Lung (tissue), 11 donors: ENCODE measurements at regions not wholly inside any gene's neighbourhood (a gene's known extent, or its start where the extent isn't known, plus 50 kb on each side); places are given as distances from the start of the nearest gene placed in this dataset.
A peak's percentile ranks its signal among the peaks of the same experiment; 100 is the strongest.
"Not testable (repeated sequence)": the region's sequence is repeated elsewhere in the genome, so short reads cannot be mapped to it uniquely, and the experiment has no call there.

Experiments
- ATAC-seq: fragments of 200-7000 bp; cut with Tn5 transposase; one replicate; pipeline ENCODE4 v1.9.1; 2020; ENCODE audit warnings: moderate number of reproducible peaks; ENCODE audit not compliant: insufficient read depth, low FRiP score
- DNase-seq, 3 donors: peaks; one replicate each; pipeline ENCODE4 v3.0.0-alpha.2; 2013 to 2017
- H3K27ac ChIP-seq, 2 donors: one replicate each; pipeline ENCODE4 v1.5.1; 2013; ENCODE audit warnings: mild to moderate bottlenecking in 2 of 2, moderate library complexity in 2 of 2, control low read depth in 1 of 2, inconsistent platforms in 1 of 2, low read depth in 1 of 2, low read length in 1 of 2
- H3K27me3 ChIP-seq, 3 donors: one replicate each; pipeline ENCODE4 v1.5.1; 2013; ENCODE audit warnings: low read length in 2 of 3; ENCODE audit not compliant: control insufficient read depth in 3 of 3, insufficient read depth in 3 of 3
- H3K36me3 ChIP-seq, 4 donors: one replicate each; pipeline ENCODE4 v1.5.1; 2013; ENCODE audit warnings: low read length in 4 of 4, mild to moderate bottlenecking in 1 of 4, moderate library complexity in 1 of 4; ENCODE audit not compliant: control insufficient read depth in 4 of 4, insufficient read depth in 4 of 4
- H3K4me1 ChIP-seq, 5 donors: one replicate each; pipeline ENCODE4 v1.5.1; 2013; ENCODE audit warnings: low read length in 5 of 5, mild to moderate bottlenecking in 2 of 5, moderate library complexity in 1 of 5; ENCODE audit not compliant: control insufficient read depth in 5 of 5, insufficient read depth in 5 of 5
- H3K4me3 ChIP-seq: one replicate; pipeline ENCODE4 v1.5.1; 2013; ENCODE audit warnings: mild to moderate bottlenecking, control low read depth, moderate library complexity
- H3K9ac ChIP-seq, 2 donors: one replicate each; pipeline ENCODE4 v1.5.1; 2013; ENCODE audit warnings: low read length in 2 of 2, control low read depth in 1 of 2; ENCODE audit not compliant: insufficient read depth in 1 of 2
- H3K9me3 ChIP-seq, 4 donors: one replicate each; pipeline ENCODE4 v1.5.1; 2013; ENCODE audit warnings: low read length in 3 of 4, mild to moderate bottlenecking in 1 of 4, moderate library complexity in 1 of 4; ENCODE audit not compliant: control insufficient read depth in 4 of 4, insufficient read depth in 3 of 4
- WGBS, 2 donors: extraction: QIAGEN DNeasy Blood & Tissue Kit; methylation state at CpG; one replicate each; pipeline ENCODE4 v1.1.7; 2013; 5-methylcytosine and 5-hydroxymethylcytosine counted together
- TF ChIP-seq, protein P1 (sequence below): IDR thresholded peaks from 2 replicates; pipeline ENCODE4 v1.5.1; 2012; ENCODE audit warnings: mild to moderate bottlenecking; ENCODE audit errors: control extremely low read depth, extremely low read depth
- donor health status: control.
- donor health status: control.
- donor health status: Bipolar disorder and iron deficiency.
- donor health status: healthy.
- donor health status: DM: yes; HTN: yes; CAD: no.

- Histone ChIP-seq H3K27ac (no peak overlapping the region), H3K9ac (no peak overlapping the region), H3K9me3 (no peaks in the 10 kb centered on the region), H3K27me3 (no peaks in the 10 kb centered on the region), H3K36me3 (no peaks in the 10 kb centered on the region), H3K4me1 (no peaks in the 10 kb centered on the region), H3K4me3 (no peak overlapping the region)
- 90 to 92% methylated on average over 8 of the region's 8 CpGs for WGBS, 2 donors
- DNase-seq (no peak), ATAC-seq (no peak)
- TF ChIP-seq, protein P1, sequence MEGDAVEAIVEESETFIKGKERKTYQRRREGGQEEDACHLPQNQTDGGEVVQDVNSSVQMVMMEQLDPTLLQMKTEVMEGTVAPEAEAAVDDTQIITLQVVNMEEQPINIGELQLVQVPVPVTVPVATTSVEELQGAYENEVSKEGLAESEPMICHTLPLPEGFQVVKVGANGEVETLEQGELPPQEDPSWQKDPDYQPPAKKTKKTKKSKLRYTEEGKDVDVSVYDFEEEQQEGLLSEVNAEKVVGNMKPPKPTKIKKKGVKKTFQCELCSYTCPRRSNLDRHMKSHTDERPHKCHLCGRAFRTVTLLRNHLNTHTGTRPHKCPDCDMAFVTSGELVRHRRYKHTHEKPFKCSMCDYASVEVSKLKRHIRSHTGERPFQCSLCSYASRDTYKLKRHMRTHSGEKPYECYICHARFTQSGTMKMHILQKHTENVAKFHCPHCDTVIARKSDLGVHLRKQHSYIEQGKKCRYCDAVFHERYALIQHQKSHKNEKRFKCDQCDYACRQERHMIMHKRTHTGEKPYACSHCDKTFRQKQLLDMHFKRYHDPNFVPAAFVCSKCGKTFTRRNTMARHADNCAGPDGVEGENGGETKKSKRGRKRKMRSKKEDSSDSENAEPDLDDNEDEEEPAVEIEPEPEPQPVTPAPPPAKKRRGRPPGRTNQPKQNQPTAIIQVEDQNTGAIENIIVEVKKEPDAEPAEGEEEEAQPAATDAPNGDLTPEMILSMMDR: no peak
Measured at GRCh38 chr2:134009440-134009839, 244.4 kb upstream of the MGAT5 start.

DNA sequence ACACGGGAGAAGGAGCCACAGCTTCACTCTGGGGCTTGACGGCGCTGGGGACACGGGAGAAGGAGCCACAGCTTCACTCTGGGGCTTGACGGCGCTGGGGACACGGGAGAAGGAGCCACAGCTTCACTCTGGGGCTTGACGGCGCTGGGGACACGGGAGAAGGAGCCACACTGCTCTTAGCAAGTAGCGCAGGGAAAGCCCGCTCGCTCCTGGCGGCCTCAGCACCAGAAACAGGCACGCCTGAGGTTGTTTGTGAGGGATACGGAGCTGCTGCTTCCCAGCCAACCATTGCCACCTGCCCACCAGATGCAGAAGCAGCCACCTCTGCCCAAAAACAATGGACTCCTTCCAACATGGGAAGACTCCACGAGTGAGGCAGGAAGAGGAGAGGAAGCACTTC lies 244.0 kb upstream of the MGAT5 start:
- DNase-seq, ATAC-seq, H3K36me3 ChIP-seq, H3K27me3 ChIP-seq, H3K9ac ChIP-seq, H3K9me3 ChIP-seq, H3K4me1 ChIP-seq, H3K27ac ChIP-seq, H3K4me3 ChIP-seq: not testable (repeated sequence)
- 84% methylated on average over 10 to 13 of the region's 17 CpGs for WGBS, 2 donors

DNA sequence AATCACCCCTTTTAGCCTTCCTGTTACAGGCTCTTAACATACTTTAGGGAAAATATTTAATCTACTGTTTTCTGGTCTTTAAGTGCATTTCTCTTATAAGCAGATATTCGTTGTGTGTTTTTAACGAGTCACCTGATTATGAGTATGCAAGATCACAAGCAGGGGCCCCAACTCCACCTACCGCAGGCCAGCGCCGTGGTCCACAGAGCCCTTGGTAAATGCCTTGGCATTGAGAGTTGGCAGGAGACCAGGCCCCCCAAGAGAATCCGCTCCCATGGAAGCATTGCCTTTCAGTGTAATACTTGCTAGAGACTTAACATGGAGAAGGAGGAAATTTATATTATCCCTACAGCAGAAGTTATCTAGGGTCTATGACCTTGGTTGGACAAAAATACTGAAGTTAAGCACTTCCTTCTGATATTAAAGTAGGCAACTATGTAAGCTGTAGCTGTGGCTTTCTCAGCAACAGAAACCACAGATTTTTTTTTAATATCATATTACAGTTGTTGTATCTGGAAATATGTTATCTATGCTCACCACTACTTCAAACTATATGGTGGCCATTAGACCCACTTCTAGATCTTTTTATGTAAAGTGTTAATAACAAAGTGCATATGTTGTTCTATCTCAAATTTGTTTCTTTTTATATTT lies 241.8 kb upstream of the MGAT5 start:
- 70 to 85% methylated on average over 6 of the region's 6 CpGs for WGBS, 2 donors
- H3K9ac ChIP-seq: no peak overlapping the region
- DNase-seq: peak in 1 of 3 donors; percentile 12
- no peaks in the 10 kb centered on the region for H3K4me1 ChIP-seq
- no peak overlapping the region for H3K27ac ChIP-seq
- H3K4me3 ChIP-seq: no peak overlapping the region
- H3K27me3 ChIP-seq: no peaks in the 10 kb centered on the region
- TF ChIP-seq, protein P1: no peak
- ATAC-seq: no peak
- no peaks in the 10 kb centered on the region for H3K9me3 ChIP-seq
- no peaks in the 10 kb centered on the region for H3K36me3 ChIP-seq

DNA sequence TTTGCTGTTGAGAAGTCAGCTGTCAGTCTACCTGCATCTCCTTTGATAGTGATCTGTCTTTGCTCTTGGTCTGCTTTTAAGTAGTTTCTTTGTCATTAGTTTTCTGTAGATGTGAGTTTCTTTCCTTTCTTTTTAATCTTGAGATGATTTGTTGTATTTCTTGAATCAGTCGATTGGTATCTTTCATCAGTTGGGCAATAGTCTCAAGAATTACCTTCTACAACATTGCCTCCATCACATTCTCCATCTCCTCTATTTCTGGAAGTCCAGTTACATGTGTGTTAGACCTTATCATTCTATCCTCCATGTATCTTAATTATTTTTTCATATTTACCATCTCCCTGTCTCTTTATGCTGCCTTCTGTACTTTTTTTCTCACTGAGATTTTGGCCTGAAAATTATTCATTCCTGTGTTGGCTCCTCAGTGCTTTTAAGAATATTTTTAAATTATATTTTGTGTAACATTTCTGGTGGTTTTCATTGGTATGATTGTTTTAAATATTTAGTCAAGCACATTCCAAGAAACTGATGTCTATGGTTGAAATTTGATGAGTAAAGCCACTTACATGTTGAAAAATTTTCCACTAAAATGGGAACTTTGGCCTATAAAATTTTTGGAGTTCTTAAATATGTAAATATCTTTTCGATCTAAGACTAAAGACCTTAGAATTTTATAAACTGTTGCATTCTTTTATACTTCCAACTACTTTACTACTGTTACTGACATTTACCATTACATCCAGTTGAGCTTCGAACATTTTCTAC lies 239.5 kb upstream of the MGAT5 start:
- WGBS, 2 donors: 90 to 92% methylated on average over 3 of the region's 3 CpGs
- ATAC-seq: no peak

More for the DNA sequence above, 239.5 kb upstream of the MGAT5 start:
- H3K4me3 ChIP-seq: no peak overlapping the region
- H3K36me3 ChIP-seq: no peaks in the 10 kb centered on the region
- H3K9ac ChIP-seq: no peak overlapping the region
- TF ChIP-seq, protein P1: no peak
- no peaks in the 10 kb centered on the region for H3K4me1 ChIP-seq
- no peaks in the 10 kb centered on the region for H3K27me3 ChIP-seq
- no peak for DNase-seq
- H3K27ac ChIP-seq: no peak overlapping the region
- no peaks in the 10 kb centered on the region for H3K9me3 ChIP-seq
